GM23248 (cell line): ENCODE measurements at regions not wholly inside any gene's neighbourhood (a gene's known extent, or its start where the extent isn't known, plus 50 kb on each side); places are given as distances from the start of the nearest gene placed in this dataset.

Experiments used
- EZH2 ChIP-seq: fragments of 200-600 bp; sonication (generic); IDR thresholded peaks from 2 replicates; pipeline ENCODE4 v1.6.1; 2018; ENCODE audit warnings: antibody characterized with exemption, mild to moderate bottlenecking; ENCODE audit not compliant: insufficient read depth, poor library complexity, severe bottlenecking
- EZH2phosphoT487 ChIP-seq: fragments of 200-600 bp; sonication (generic); IDR thresholded peaks from 2 replicates; pipeline ENCODE4 v1.6.1; 2018; ENCODE audit warnings: antibody characterized with exemption, moderate library complexity, mild to moderate bottlenecking, low read depth; ENCODE audit not compliant: insufficient read depth

DNA sequence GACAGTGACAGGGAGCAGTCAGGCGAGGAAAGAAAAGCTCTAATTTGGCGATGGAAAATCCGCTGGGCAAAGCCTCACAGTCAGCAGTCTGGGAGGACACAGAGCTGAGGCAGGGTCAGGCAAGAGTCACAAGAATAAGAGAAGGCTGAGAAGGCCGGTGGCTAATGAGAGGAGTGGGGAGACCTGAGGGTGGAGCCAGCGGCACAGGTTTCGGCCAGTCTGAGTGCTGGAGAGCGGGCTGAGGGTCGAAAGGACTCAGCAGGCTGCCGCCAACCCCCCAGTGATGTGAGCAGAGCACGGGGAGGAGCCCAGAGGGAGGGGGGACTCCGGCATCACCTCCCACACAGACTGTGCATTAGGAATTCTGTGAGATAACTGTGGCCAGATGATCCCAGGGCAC, 500.6 kb upstream of the MYT1L start:
- no peak for TF ChIP-seq EZH2phosphoT487
- no peak for TF ChIP-seq EZH2
